ENCODE measurements at regions not wholly inside any gene's neighbourhood (a gene's known extent, or its start where the extent isn't known, plus 50 kb on each side); places are given as distances from the start of the nearest gene placed in this dataset.
A peak's percentile ranks its signal among the peaks of the same experiment; 100 is the strongest.
"Not testable (repeated sequence)": the region's sequence is repeated elsewhere in the genome, so short reads cannot be mapped to it uniquely, and the experiment has no call there.

DNA sequence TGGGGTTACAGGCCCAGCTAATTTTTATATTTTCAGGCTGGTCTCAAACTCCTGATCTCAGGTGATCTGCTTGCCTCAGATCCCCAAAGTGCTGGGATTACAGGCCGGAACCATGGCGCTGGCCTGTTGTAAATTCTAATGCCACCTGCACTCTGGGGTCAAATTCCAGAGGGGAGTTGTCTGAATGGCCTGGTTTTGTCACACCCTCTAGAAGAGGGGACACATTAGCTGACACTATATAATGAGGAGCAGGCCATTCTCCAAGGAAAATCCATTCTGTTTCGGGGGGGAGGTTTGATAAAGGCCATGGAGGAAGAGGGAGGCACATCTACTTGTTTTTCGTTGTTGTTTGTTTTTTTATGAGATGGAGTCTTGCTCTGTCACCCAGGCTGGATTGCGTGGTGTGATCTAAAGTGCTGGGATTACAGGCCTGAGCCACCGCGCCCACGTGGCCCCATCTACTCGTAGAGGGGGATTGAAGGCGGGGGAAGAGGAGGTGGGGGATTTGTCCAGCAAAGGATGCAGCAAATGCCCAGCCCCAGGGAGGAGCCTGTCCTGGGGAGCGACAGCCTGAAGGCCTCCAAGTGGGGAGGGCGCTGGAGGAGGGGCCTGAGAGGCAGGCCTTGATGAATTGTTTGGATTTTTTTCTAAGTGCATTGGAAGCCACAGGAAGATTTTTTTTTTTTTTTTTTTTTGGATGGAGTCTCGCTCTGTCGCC, 78.4 kb upstream of the SLC45A1 start:
- Mint-ChIP-seq H3K27ac (no peak overlapping the region), H3K4me1 (peaks cover 7% of the 10 kb centered on the region), H3K27me3 (peaks cover 10% of the 10 kb centered on the region), H3K4me3 (no peak overlapping the region), H3K9me3 (no peaks in the 10 kb centered on the region)
- ATAC-seq (no peak), DNase-seq (no peak)

DNA sequence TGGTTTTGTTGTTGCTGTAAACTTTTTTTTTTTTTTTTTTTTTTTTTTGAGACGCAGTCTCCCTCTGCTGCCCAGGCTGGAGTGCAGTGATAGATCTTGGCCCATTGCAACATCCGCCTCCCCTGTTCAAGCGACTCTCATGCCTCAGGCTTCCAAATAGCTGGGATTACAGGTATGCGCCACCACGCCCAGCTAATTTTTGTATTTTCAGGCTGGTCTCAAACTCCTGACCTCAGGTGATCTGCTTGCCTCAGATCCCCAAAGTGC, 78.9 kb upstream of the SLC45A1 start:
- no peak overlapping the region for H3K4me3 Mint-ChIP-seq

DNA sequence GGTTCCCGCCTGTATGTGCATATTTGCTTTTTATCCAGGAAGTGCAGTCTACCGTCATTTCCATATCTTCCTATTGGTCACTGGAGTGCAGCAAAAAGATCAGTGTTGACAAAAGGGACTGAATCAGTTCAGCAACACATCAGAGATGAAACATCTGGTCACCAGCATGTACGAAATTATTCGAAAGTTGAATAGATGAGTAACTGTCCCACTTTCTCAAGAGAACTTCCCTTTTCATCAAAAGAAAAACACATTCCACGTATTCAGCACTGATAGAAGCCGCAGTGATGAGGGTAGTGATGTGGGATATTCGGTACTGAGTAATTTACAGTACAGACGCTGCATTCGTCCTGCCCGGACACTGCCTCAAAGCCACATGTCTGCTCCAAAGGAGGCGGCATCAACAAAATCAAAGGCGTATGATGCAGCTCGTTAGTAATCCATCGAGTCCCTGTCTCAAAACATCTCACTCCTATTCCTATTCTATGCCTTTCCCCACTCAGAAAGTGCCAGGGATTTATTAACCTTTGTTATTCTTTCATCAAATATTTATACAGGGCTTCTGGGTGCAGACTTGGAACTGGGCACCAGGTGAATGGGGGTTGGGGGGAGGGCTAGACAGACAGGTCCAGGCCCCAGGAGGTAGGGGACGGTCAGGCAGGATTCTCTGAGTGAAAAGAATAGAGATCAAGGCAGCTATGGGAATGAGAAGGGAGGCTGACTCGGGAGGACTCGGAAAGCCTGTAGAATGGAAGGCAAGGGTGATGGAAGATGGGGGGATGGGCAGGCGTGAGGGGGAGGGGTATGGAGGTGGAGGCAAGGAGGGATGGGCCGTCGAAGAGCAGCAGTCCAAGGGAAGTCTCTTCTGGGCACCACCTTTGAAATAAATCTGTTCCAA, 79.5 kb upstream of the SLC45A1 start:
- DNase-seq (no peak), ATAC-seq (no peak)
- no peak overlapping the region for H3K27ac Mint-ChIP-seq
- no peak overlapping the region for H3K4me3 Mint-ChIP-seq
- H3K4me1 Mint-ChIP-seq = peaks cover 7% of the 10 kb centered on the region
- no peaks in the 10 kb centered on the region for H3K9me3 Mint-ChIP-seq
- H3K27me3 Mint-ChIP-seq = peaks cover 10% of the 10 kb centered on the region

More for the DNA sequence above, 78.9 kb upstream of the SLC45A1 start:
- Mint-ChIP-seq H3K27ac (no peak overlapping the region), H3K27me3 (peaks cover 10% of the 10 kb centered on the region), H3K9me3 (no peaks in the 10 kb centered on the region), H3K4me1 (peaks cover 7% of the 10 kb centered on the region)
- ATAC-seq (no peak), DNase-seq (no peak)

DNA sequence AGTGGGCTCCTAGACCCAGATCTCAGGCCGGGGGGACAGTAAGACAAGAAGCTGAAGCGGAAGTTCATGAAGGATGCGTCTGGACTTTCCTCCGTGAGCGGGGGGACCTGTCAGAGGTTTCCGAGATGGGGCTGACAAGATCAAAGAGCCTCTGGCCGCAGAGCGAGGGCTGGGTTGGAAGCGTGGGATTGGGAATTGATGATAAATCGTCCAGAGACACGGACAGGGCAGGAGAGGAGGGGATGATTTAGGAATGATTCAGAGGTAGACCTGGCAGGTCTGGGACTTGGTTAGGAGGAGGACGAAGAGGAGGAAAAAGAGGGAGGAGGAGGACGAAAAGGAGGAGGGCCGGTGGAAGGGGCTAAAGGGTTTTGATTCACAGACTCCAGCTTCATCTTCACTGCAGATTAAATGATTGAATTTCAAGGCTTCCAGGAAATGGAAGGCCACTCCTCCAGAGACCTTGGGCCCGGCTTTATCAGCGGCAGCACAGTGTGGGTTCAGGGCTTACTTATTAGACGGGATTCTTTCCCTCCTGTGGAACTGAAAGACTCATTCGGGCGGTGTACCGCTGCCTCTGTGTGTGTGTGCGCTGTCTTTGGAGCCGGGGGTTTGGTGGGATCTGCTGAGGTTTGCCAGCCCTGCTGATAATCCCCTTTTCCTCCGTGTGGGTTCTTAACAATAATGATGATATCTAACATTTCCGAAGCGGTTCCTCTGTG, 85.7 kb upstream of the SLC45A1 start:
- no peak for ATAC-seq
- DNase-seq = no peak
- Mint-ChIP-seq H3K9me3 (peaks cover 0 to 13% of the 10 kb centered on the region in 2 donors), H3K27me3 (peaks cover 45% of the 10 kb centered on the region), H3K4me1 (no peaks in the 10 kb centered on the region), H3K4me3 (no peak overlapping the region), H3K27ac (peak overlapping the region in 1 of 2 donors; percentile 35)

DNA sequence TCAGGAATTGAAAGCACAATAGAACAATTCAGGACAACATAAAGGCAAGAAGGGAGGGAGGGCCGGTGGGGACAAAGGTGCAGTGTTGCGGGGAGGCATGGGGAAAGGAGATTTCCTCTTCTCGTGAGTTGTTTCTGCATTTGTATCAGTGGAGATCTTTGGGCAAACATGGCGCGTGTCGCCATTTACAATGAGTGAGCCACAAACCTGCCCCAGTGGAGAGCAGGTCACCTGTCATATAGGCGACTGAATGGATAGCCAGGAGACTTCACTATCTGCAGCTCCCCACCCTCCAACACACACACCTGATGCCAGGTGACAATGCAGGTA, 87.7 kb upstream of the SLC45A1 start:
- Mint-ChIP-seq H3K27ac (no peak overlapping the region), H3K4me1 (no peaks in the 10 kb centered on the region), H3K9me3 (peaks cover 0 to 20% of the 10 kb centered on the region in 2 donors), H3K27me3 (peaks cover 55% of the 10 kb centered on the region), H3K4me3 (no peak overlapping the region)
- no peak for DNase-seq
- no peak for ATAC-seq

DNA sequence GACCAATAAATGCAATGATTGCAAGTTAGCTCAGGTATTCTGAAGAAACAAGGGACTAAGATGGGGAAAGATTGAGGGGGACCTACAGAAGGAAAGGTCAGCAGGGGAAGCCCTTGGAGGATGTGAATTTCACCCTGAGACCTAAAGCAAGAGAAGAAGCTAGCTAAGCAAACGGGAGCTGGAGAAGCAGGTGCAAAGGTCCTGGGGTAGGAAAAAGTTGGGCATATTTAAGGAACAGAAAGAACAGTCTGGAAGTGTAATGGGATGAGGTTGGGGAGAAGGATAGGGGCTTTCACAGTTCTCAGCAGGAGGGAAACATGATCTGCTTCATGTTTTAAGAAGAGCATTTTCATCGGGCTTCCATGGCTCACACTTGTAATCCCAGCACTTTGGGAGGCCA, 89.7 kb upstream of the SLC45A1 start:
- peaks cover 0 to 20% of the 10 kb centered on the region in 2 donors for H3K9me3 Mint-ChIP-seq
- DNase-seq = no peak
- no peak for ATAC-seq
- no peak overlapping the region for H3K4me3 Mint-ChIP-seq
- H3K27ac Mint-ChIP-seq = no peak overlapping the region
- peaks cover 63% of the 10 kb centered on the region for H3K27me3 Mint-ChIP-seq
- H3K4me1 Mint-ChIP-seq = peaks cover 6% of the 10 kb centered on the region

DNA sequence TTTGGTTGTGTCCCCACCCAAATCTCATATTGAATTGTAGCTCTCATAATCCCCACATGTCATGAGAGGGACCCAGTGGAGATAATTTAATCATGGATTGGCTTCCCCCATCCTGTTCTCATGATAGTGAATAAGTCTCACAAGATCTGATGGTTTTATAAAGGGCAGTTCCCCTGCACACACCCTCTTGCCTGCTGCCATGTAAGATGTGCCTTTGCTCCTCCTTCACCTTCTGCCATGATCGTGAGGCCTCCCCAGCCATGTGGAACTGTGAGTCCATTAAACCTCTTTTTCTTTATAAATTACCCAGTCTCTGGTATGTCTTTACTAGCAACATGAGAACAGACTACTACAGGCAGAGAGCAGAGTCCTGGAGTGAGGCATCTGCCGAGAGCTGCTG, 90.2 kb upstream of the SLC45A1 start:
- H3K27me3 Mint-ChIP-seq = peaks cover 63% of the 10 kb centered on the region
- H3K9me3 Mint-ChIP-seq = peaks cover 0 to 20% of the 10 kb centered on the region in 2 donors
- not testable (repeated sequence) for DNase-seq, H3K4me3 Mint-ChIP-seq, H3K4me1 Mint-ChIP-seq, ATAC-seq
- H3K27ac Mint-ChIP-seq = peak overlapping the region in 1 of 2 donors; percentile 32

DNA sequence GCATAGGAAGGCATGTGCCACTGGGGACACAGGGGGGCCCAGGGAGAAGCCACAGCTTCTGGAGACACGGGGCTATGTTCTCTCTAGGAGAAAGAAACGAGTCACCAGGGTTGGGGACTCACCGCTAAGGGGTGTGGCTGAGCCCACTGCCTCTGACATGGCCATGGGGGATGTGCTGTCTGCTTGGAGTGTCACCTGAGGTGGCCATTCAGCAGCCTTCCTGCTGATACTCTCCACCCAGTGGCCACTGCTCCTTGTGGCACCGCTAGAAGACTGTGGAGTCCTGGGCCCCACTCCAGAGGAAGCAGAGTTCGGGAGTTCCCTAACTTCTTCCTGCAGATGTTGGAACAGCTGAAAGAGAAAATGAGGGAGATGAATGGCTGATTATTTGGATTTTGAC, 91.2 kb upstream of the SLC45A1 start:
- DNase-seq (no peak), ATAC-seq (peak; percentile 59)
- no peak overlapping the region for H3K27ac Mint-ChIP-seq
- no peak overlapping the region for H3K4me3 Mint-ChIP-seq
- peaks cover 0 to 20% of the 10 kb centered on the region in 2 donors for H3K9me3 Mint-ChIP-seq
- peaks cover 6% of the 10 kb centered on the region for H3K4me1 Mint-ChIP-seq
- H3K27me3 Mint-ChIP-seq = peaks cover 54% of the 10 kb centered on the region

DNA sequence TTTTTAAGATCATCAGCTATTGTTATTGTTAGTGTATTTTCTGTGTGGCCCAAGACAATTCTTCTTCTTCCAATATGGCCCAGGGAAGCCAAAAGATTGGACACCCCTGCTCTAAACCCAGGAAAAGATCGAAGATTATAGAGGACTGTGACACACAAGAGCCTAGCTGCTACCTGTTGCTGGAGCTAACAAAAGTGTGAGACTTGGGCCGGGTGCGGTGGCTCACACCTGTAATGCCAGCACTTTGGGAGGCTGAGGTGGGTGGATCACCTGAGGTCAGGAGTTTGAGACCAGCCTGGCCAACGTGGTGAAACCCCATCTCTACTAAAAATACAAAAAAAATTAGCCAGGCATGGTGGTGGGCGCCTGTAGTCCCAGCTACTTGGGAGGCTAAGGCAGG, 91.9 kb upstream of the SLC45A1 start:
- H3K27me3 Mint-ChIP-seq = peaks cover 59% of the 10 kb centered on the region
- H3K4me1 Mint-ChIP-seq, H3K4me3 Mint-ChIP-seq, ATAC-seq, H3K27ac Mint-ChIP-seq, DNase-seq: not testable (repeated sequence)
- H3K9me3 Mint-ChIP-seq = peaks cover 0 to 20% of the 10 kb centered on the region in 2 donors

DNA sequence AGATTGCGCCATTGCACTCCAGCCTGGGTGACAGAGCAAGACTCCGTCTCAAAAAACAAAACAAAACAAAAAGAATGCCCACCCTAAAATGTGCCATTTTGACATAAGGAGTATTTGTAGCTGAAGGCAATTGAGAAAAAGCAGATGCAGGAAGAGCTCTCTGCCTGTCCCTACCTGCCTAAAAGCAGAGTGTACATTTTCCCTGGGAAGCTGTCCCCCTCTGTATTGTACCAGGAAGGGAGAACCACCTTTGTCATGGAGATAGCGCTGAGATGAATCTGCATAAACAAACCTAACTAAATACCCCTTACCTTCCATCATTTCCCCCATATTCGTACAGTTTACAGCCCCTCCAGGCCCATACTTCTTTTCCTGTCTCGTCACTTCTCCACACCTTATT, 94.4 kb upstream of the SLC45A1 start:
- no peak for ATAC-seq
- Mint-ChIP-seq H3K9me3 (peaks cover 0 to 19% of the 10 kb centered on the region in 2 donors), H3K4me1 (peaks cover 24% of the 10 kb centered on the region), H3K27ac (no peak overlapping the region), H3K4me3 (no peak overlapping the region), H3K27me3 (peaks cover 64% of the 10 kb centered on the region)
- no peak for DNase-seq

DNA sequence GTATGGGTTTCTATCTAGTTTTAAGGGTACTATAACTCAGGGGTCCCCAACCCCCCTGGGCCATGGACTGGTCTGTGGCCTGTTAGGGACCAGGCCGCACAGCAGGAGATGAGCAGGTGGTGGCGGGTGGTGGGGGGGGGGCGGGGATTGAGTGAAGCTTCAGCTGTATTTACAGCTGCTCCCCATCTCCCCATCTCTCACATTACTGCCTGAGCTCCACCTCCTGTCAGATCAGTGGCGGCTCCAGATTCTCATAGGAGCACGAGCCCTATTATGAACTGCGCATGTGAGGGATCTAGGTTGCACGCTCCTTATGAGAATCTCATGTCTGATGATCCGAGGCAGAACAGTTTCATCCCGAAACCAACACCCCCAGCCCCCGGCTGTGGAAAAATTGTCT, 95.1 kb upstream of the SLC45A1 start:
- Mint-ChIP-seq H3K9me3 (peaks cover 0 to 12% of the 10 kb centered on the region in 2 donors), H3K4me1 (peaks cover 32% of the 10 kb centered on the region), H3K4me3 (no peak overlapping the region), H3K27ac (no peak overlapping the region), H3K27me3 (peaks cover 64% of the 10 kb centered on the region)
- DNase-seq = no peak
- ATAC-seq = no peak

DNA sequence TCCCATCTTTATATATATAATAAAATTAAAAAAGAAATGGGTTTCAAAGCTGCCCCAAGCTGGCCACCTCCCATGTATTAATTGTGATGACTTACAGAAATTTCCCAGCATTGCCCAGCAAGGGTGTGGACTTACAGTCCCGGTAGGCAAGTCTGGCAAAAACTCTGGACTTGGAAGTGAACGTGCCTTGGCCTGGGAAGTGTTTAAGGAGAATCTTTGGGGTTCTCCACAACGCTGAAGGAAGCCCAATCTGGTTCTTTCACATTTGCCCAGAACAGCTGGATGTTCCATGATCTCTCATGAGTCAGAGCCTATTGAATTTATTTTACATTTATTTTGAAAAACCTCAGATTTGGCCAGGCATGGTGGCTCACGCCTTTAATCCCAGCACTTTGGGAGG, 98.4 kb upstream of the SLC45A1 start:
- ATAC-seq = no peak
- no peaks in the 10 kb centered on the region for H3K9me3 Mint-ChIP-seq
- DNase-seq = no peak
- H3K4me1 Mint-ChIP-seq = peaks cover 47% of the 10 kb centered on the region
- H3K27me3 Mint-ChIP-seq = peaks cover 76% of the 10 kb centered on the region
- H3K27ac Mint-ChIP-seq = no peak overlapping the region
- H3K4me3 Mint-ChIP-seq = no peak overlapping the region

DNA sequence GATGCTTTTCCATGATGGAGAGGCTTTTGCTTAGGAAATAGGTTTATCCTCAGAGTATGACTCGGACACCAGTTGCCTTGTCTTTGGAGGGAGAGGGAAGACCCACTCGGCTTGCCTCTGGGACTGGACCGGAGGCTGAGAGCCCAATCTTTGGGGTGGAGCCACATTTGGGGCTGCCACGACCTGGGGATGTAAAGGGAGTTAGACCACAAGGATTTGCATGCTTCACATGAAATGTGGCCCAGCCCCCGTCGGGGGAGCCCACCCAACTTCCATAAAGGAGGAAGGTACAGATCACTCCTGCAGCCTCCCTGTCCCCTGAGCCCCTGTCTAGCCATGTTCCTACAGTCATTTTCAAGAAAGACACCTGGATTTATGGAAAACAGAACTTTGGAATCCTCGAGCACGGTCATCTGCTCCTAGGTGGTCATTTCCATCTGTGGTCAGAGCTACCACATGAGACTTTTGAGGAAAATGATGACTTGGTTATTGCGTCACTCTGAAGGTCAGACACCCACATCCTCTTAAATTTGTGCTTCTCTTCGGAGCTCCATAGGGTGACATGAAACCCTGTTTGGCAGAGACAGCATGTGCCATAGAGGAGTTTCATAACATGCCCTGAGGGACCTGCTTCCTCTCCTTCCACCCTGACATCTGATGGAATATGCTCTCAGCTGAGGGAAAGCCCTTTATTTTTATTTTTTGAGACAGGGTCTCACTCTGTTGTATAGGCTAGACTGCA, 99.4 kb upstream of the SLC45A1 start:
- Mint-ChIP-seq H3K27me3 (peaks cover 79% of the 10 kb centered on the region), H3K4me3 (no peak overlapping the region)

DNA sequence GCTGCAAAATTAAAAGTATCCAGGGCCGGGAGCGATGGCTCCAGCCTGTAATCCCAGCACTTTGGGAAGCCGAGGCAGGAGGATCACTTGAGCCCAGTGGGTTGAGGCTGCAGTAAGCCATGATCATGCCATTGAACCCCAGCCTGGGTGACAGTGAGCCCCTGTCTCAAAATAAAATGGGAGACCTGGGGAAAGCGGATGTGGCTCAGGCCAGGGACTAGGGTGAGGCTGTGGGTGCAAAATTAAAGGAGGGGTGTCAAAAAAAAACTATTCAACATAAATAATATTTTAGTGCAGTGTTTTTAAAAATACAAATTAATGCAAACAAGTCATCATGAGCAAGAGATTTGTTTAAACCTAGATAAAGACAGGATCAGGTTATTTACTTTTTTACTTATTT, 100.1 kb upstream of the SLC45A1 start:
- ATAC-seq (no peak), DNase-seq (no peak)
- H3K27ac Mint-ChIP-seq = no peak overlapping the region
- peaks cover 79% of the 10 kb centered on the region for H3K27me3 Mint-ChIP-seq
- H3K4me3 Mint-ChIP-seq = peak overlapping the region; percentile 58 to 74
- no peaks in the 10 kb centered on the region for H3K9me3 Mint-ChIP-seq
- H3K4me1 Mint-ChIP-seq = peaks cover 54% of the 10 kb centered on the region

More for the DNA sequence above, 99.4 kb upstream of the SLC45A1 start:
- no peaks in the 10 kb centered on the region for H3K9me3 Mint-ChIP-seq
- ATAC-seq (no peak), DNase-seq (no peak)
- H3K27ac Mint-ChIP-seq = no peak overlapping the region
- peaks cover 47% of the 10 kb centered on the region for H3K4me1 Mint-ChIP-seq

DNA sequence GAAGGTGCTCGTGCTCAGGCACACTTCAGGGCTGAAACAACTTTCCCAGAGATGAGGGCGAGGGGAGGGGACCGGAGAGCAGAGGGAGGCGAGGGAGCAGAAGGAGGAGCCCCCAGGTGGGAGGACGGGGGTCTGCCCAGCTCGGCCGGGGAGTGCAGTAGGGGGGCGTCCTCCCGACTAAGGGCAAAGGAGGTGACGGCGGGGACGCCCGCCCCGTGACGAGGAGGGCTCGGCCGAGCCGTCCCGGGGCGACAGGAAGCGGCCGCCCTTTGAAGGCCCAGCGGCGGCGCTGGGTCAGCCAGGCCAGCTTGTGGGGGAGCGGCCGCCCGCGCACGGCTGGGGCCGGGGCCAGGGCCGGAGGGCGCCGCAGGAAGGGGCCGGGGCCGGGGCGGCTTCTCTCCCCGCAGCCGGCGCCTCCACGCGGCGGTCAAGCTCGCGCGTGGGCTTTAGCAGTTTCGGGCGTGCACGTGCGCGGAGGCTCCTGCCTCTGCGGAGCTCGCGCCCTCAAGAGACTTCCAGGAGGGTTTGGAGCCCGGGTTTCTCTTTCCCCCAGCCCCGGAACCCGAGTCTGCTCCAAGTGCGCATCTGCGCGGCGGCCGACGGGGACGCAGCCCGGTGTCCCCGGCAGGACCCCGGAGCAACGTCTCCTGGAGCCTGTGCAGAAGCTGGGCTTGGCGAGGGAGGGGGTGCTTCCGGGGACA, 100.8 kb upstream of the SLC45A1 start:
- H3K27ac Mint-ChIP-seq = peak overlapping the region; percentile 25 to 89
- no peaks in the 10 kb centered on the region for H3K9me3 Mint-ChIP-seq
- peaks cover 86% of the 10 kb centered on the region for H3K27me3 Mint-ChIP-seq
- peak; percentile 6 to 23 for DNase-seq
- H3K4me3 Mint-ChIP-seq = peak overlapping the region; percentile 82 to 84
- H3K4me1 Mint-ChIP-seq = peaks cover 60% of the 10 kb centered on the region
- peak; percentile 67 for ATAC-seq
